ENCODE measurements at regions not wholly inside any gene's neighbourhood (a gene's known extent, or its start where the extent isn't known, plus 50 kb on each side); places are given as distances from the start of the nearest gene placed in this dataset.

- no peak for DNase-seq (ENCODE audit: low read depth)
These were observed 269.5 kb downstream of the MAP2K4 start for GRCh38 chr17:12290207-12290606.

GRCh38 chr17:12296209-12296625 lies 275.5 kb downstream of the MAP2K4 start:
- DNase-seq (ENCODE audit: low read depth): no peak

DNA sequence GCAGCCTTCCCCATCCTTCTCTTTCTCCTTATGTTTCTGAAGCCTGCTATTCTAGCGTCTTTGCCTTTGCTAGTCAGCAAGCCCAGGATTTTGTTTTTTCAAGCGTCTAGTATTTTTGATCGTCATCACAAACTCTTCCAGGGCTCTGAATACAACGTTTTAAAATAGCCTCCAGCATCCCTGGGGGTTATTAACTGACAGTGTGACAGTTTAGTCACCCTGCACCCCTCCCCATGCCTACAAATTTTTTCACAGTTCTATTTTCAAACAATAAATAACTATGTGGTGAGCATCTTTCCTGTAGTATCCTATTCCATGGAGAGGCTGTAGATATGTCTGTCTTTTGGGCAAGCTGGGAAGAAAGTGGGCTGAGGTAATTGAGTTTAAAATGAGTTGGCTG lies 280.9 kb downstream of the MAP2K4 start:
- DNase-seq (ENCODE audit: low read depth): no peak

DNA sequence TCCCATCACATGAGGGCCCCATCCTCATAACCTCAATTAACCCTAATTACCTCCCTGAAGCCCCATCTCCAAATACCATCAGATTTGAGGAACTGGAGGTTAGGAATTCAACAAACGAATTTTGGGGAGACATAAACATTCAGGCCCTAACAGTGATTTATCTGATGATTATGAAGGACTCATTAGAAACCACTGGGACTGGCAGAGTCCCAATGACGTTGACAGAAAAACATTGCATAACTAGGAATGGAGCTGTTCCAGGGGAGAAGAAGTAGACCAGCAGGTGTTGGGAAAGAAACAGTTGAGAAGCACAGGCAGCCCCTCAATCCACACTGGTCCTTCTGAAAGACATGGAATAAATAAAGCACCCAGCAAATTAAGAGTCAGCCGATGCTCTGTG lies 282.0 kb downstream of the MAP2K4 start:
- no peak for DNase-seq (ENCODE audit: low read depth)

GRCh38 chr17:12310811-12311210 lies 290.1 kb downstream of the MAP2K4 start:
- no peak for DNase-seq (ENCODE audit: low read depth)

- DNase-seq (ENCODE audit: low read depth): no peak
These were observed 292.0 kb downstream of the MAP2K4 start for GRCh38 chr17:12312692-12313091.

DNA sequence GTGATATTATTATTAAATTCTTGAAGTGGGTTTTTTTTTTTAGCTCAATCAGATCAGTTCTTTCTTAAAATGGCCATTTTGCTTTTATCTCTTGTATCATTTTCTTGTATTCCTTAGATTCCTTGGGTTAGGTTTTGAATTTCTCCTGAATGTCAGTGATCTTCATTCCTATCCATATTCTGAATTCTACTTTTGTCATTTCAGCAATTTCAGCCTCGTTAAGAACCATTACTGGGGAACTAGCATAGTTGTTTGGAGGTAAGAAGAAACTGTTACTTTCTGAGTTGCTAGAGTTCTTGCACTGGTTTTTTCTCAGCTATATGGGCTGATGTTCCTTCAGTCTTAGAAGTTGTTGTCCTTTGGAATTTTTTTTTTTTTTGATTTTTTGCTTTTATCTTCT lies 293.1 kb downstream of the MAP2K4 start:
- no peak for DNase-seq (ENCODE audit: low read depth)

DNA sequence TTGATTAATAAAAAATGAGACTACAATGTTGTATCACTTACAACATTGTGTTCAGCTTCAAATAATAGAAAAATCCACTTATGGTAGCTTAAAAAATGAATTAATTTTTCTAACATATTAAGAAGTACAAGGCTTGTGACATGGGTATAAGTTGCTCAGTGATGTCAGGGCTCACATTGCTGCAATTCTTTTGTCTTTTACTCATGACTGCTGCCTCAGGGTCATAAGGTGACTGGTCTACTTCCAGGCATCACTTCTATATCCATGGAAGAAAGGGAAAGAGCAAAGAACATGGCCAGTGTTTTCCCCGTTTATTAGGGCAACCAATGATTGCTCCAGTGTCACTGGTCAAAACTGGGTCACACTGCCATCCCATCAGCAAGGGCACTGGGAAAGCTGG lies 295.3 kb downstream of the MAP2K4 start:
- no peak for DNase-seq (ENCODE audit: low read depth)

DNA sequence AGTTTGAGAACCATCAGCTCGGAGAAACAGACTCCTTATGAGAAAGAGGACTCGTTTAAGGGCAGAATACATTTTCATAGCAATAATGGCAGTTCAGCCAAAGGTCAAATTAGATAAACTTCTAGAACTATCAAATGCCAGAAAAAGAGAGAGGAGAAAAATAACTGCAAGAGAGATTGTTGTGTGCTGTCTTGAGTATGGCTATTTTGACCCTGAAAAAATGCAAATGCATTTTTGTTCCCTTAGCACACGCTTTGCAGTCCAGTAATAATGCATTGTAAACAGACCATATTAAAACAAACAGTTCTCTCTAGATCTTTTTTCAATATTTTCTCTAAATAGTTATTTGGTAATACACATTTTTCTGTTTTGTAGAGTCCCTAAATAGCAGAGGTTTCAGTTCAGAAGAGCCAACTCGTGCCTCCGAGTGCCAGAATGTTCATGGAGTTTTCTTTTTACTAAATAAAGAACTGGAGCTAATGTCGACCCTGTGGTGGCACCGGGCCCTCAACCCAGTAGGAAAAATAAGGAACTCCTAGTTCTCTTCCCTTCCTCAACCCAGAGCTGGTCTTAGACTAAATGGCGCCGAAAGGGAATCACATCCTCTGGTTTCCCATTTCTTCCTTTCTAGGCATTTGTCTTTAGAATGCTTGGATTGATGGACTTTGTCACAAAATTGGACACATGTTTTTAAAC lies 298.0 kb downstream of the MAP2K4 start:
- no peak for DNase-seq (ENCODE audit: low read depth)

- DNase-seq (ENCODE audit: low read depth): no peak
These were observed 299.6 kb downstream of the MAP2K4 start for GRCh38 chr17:12320286-12320685.

GRCh38 chr17:12328204-12328603 lies 307.5 kb downstream of the MAP2K4 start:
- DNase-seq (ENCODE audit: low read depth): no peak

DNA sequence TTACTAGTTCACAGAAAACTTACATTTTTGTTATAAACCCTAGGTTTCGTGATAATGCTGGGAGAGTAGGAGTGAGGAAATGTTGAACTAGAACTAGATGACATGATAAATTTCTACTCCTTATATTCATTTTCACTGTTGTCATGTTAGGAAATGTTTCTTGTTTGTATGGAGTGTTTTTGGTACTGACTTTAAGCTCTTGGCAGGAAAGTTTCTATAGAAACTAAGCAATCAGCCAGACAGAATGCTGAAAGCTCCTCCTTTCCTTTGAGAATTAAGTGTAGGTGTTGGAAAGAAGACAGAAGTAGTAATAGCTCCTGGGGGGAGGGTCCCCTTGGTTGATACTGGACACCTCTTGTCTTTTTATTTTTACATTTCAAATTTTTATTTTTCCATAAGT lies 309.8 kb downstream of the MAP2K4 start:
- no peak for DNase-seq (ENCODE audit: low read depth)

DNA sequence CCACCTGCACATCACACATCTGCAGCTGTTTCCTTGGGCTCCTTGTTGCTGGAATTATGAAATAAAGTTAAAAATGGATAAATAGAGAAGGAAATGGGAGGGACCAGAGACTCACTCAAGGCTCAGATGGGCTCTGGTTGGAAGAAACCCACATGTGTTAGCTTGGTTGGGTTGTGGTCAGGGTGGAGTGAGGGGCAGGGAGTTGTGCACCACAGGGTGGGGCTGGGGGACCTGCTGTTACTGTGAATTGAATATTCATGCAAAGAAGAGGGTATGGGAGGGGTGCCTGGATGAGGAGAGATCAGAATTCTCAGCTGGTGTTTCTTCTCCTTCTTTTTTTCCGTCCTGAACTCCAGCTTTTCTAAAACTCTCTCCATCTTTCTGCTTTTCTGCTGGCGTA lies 320.7 kb downstream of the MAP2K4 start:
- no peak for DNase-seq (ENCODE audit: low read depth)

DNA sequence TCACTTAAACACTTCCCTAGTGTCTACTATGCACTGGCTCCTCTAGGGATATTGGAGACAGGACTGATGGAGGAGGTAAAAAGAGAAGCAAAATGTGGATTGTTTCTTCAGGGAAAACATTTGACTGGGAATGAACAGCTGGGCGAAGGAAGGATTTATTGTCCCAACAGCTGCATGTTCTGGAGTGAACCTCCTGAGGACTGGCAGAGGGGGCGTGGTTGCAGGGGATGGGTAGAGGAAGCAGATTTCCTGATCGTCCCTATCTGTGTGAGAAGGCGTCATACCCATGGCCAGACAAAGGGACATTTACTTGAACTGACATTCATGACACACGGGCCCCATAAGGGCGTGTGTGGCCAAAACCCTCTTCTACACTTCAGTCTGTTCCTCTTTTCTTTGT lies 321.5 kb downstream of the MAP2K4 start:
- DNase-seq (ENCODE audit: low read depth): no peak

GRCh38 chr17:12342609-12343435 lies 322.1 kb downstream of the MAP2K4 start:
- DNase-seq (ENCODE audit: low read depth): no peak

DNA sequence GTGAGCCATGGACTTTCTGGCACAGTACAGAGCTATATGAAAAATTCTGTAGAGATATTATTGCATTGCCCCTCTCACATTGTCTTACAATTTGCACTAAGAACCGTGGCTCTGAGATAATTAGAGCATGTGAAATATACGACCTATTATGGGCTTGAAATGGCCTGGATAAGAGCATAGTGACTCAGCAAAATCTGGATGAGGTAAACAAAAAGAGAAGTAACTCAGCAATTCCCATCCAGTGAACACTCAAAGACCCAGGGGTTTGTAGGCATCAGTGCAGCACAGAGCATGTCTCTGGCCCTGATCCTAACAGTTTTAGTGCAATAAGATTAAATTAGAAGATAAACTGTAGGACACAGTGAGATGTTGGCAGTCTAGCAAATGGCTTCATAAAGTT lies 317.2 kb upstream of the MYOCD start:
- no peak for DNase-seq (ENCODE audit: low read depth)

DNA sequence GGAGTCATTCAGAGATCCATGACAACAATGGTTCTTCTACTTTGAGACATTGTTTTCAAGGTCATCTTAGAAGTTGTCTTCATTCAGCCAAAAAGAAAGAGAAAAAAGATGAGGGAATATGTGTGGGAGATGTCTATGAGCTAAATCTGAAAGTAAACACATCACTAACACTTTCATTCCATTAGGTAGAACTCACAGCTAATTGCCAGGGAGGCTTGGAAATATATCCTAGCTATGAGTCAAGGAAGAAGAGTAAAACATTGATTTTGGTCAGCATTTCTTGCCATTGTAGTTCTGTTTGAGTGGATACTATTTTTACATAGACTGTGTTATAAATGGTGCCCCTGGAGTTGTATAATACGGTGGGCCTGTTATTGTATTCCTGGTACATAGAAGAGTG lies 316.4 kb upstream of the MYOCD start:
- DNase-seq (ENCODE audit: low read depth): no peak

DNA sequence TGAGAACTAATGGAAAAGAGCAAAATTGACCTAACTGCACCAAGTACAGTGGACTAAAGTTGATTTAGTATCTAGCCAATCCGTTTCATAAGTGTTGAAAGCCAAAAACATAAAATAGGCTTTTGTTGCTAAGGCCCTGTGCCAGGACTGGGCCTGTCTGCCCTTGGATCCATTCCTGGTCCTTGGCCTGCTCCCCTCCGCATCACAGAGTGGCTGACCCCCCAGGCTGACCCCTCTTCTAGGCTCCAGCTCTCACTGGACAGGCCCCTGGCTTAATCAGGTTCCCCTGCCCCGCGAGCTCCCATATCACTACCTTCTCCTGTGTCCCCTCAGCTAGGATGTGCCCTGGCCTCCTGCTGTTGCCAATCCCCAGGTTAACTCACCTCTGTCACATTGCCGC lies 313.6 kb upstream of the MYOCD start:
- no peak for DNase-seq (ENCODE audit: low read depth)

GRCh38 chr17:12357600-12357999 lies 308.1 kb upstream of the MYOCD start:
- DNase-seq (ENCODE audit: low read depth): no peak

- no peak for DNase-seq (ENCODE audit: low read depth)
These were observed 307.2 kb upstream of the MYOCD start for GRCh38 chr17:12358477-12358876.

GRCh38 chr17:12362853-12363455 lies 302.7 kb upstream of the MYOCD start:
- no peak for DNase-seq (ENCODE audit: low read depth)

- DNase-seq (ENCODE audit: low read depth): no peak
These were observed 299.9 kb upstream of the MYOCD start for GRCh38 chr17:12365805-12366204.

DNA sequence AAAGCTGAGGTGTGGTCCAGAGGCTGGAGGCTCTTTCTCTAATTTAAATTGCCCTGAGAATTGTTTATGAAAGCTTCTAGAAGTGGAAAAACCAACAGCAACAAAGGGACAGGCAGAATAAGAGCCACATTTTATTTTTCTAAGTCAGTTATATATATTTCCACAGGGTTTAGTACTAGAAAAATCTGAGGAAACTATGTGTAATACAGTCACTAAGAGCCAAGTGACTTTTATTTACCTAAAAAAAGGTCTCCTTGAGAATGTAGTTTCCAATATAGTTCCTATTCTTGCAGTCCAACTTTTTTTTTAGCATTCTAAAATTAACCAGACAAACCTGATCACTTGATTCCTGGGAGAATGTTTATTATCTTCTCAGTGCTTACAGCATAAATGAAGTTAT lies 296.6 kb upstream of the MYOCD start:
- DNase-seq (ENCODE audit: low read depth): no peak

All from renal cortical epithelial cell (primary cell).